Mucosa of gallbladder (tissue), 1 donor: ENCODE measurements at regions not wholly inside any gene's neighbourhood (a gene's known extent, or its start where the extent isn't known, plus 50 kb on each side); places are given as distances from the start of the nearest gene placed in this dataset.

Source experiments
- DNase-seq: peaks from one replicate; pipeline ENCODE4 v3.0.0-alpha.2; 2020; ENCODE audit warnings: low spot score
- donor health status: DM: no; HTN: no; CAD: no.

- DNase-seq = no peak
Measured at GRCh38 chr2:144082327-144082726, 437.6 kb downstream of the ZEB2 start.

DNA sequence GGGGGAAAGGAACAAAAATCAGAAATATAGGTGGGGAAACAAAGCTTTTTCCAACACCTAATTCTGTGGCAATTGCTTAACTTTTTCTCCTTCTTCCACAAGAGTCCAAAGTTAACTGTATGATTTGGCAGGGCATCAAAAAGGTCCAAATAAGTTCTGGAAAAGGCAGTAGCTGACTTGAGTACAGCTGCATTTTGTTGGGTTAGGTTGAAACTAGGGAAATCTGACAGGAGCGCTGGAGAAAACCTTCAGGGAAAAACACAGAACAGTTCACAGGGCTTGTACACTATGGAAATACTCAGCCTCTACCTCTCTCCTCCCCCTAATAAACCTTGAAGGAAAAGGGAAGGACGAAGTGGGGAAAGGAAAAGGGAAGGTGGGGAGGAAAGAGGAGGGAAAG, 438.6 kb downstream of the ZEB2 start:
- DNase-seq = no peak

DNA sequence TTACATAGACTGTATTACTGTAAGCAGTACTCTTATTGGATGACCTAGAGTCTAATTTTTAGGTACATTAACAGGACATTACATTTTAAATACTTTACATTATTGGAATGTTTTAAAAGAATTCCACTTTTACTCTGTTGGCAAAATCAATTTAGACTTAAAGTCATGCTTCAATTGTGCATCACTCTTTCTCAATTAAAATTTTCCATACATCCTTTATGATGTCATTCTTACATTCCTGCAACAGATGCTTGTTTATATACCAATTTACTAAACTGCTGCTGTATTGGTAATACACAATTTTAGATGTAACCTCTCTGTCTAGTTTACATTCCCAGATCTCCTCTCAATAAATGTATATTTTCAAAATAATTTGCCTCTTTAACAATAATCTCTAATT, 440.1 kb downstream of the ZEB2 start:
- DNase-seq = no peak

DNA sequence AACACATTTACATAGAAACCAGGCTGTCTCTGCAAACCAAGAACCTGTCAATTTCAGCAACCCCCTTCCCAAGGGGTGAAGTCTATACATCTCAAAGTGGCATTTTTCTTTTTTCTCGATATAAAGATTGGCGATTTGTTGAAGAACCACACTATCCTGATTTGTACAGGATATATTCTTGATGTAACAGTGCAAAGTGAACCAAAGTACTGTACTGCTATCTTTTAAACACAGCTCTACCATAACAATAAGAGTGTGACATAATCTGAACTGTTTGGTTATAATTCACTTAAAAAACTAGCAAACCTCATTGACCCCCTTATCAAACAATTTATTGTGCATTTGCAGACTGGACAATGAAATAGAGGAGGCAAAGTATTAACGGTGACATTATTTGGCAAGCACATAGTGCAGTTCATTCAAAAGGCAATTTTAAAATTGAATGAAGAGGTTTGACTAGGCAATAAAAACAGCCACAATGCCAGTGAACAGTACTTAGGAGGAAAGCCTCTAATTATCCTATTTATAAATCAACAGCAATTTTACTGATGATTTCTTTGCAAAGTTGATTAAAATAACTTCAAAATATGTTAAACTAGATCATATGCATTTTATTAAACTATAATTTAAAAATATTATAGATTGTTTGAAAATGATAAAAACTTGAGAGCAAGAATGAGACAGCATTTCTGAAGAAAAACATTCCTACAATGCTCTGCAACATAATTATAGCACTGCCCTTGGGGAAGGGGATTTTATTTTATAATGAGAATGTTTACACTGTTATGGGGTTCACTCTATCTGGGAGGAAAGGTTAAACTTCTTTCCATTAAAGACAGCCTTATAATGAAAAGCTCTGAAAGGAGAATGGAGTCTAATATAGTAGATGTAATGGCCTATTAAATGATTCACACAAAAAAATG, 440.9 kb downstream of the ZEB2 start:
- DNase-seq = no peak

DNA sequence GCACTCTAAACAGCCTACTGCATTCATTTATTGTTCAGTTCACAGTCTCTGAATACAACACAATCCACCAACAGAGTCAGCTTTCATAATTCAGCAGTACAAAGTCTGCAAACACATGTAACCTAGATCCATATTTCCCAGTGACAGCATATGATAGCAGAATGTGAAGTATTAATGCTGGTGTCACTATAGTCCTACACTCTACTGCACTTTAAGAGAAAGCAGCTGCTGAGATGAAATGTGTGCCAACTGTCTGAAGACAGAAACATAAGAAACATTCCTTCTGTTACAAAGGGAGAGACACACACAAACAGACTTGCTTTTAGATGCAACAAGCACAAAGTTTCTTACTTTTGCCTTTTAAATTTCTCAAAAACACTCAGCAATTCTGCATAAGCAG, 441.8 kb downstream of the ZEB2 start:
- no peak for DNase-seq

GRCh38 chr2:144074450-144074849, 445.5 kb downstream of the ZEB2 start:
- no peak for DNase-seq

DNA sequence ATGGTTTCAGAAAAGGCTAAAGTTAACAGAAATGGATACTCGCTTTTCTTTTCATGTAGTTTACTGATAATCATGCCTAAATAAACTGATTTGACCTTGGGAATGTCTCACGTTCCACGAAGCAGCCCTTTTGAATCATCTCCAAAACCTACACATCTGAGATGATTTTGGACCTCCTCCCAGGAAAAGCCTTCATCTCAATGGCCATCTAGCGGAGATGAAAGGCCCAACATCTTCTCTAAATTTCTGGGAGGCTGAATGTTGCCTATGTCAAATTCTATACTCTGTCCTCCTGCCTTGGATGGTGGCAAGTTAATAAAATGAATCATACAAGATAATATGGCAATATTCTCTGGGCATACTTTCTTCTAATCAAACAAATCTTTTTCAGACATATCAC, 448.5 kb downstream of the ZEB2 start:
- DNase-seq = no peak

DNA sequence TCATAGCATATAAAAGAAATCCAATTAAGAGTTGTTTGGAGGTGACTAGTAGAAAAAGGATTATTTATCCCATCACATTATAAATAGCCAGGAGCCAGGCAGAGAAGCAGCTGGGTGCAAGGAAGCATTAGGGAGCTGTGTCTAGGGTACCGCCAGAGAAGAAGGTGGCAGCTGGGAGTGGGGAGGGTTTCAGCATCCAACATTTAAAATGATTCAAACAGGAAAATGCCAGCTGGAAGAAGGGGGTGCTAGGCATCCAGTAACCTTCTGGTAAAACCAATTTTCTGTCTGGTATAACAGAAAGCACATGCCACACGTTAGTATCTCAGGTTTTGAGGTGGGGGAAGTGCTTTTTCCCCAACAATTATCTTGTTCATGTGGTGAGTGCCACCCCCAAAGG, 452.4 kb downstream of the ZEB2 start:
- no peak for DNase-seq

DNA sequence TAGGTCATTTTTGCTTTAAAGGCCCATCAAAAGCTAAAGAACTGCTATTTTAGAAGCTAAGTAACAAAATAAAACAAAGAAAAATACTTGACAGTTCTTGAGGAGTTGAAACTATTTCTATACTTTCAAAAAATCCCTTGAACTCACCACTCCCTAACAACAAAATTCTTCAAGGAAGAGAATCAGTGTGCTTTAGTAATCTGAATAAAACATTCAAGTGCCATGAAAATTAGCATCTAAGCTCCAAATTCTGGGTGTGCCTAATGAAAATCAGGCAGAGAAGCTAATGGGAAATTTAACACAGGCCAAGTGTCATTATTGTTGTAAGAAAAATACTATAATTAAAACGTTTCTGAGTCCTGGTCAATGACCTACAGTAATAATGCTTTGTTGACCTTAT, 456.3 kb downstream of the ZEB2 start:
- DNase-seq = no peak

DNA sequence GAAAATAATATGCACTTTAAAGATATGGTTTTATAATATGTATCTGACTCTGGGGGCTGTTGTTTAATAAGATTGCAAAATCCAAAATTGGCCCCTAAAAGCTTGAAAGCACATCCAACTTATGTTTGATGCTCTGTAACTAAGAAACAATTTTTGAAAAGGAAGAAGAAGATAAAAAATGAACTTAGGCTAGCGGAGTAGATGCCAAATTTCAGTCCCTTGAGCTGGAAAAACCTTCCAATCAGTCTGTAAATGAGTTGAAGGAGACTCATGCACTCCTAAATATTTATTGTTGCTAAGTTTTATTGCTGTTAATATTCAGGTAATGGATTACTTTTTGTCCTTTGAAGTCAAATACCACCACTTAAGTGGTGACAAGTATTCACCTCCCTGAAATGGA, 465.0 kb downstream of the ZEB2 start:
- no peak for DNase-seq

DNA sequence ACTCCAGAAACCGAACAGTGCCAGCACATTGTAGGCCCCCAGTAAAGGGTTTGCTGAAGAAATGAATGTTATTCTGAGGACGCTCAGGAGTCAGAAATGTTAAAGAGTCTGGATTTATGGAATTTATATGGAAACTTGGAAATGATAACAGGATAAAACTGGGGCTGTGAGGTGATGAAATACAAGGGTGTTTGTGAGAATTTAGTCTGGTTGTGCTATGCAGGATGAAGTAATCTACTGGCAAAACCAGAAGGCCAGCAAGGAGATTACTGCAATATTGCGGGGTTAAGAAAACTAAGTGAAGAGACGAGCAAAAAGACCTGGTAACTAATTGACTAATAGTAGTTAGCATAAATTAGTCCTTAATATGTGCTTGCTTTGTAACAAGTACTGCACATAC, 467.8 kb downstream of the ZEB2 start:
- DNase-seq = no peak

- no peak for DNase-seq
Measured at GRCh38 chr2:144049137-144049536, 470.8 kb downstream of the ZEB2 start.

DNA sequence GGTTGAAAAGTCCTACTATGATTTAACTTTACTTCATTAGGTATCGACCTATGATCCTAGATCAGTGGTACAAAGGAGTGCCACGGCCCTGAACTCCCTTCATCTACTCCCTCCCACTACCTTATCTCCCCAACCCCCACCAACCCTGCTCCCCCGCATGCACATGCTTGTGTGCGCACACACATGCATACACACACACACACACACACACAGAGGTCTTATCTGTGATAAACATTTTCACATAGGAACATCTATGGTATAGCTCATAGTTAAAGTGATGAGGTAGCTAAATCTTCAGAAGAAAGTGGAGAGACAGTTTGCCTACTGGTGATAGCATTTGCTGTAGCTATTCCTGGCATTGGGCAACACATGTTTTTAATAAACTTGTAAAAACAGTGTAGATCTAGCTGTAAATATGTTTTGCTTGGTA, 471.3 kb downstream of the ZEB2 start:
- no peak for DNase-seq

DNA sequence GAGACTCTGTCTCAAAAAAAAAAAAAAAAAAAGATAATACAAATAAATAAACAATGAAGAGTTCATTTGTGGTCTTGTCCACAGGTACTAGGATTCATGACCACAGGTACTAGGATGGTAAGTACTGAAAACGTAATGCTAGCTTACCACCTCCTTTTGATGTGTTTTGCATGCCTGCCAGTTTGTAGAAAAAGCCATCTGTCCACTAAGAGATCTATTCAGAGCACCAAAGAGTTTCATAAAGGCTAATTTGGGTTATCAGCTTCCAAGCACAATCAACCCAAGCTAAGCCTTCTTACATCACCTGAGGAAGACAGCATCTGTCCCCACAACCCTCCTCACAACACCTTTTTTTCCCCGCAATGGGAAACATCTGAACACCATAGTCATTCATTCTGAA, 477.2 kb downstream of the ZEB2 start:
- no peak for DNase-seq

DNA sequence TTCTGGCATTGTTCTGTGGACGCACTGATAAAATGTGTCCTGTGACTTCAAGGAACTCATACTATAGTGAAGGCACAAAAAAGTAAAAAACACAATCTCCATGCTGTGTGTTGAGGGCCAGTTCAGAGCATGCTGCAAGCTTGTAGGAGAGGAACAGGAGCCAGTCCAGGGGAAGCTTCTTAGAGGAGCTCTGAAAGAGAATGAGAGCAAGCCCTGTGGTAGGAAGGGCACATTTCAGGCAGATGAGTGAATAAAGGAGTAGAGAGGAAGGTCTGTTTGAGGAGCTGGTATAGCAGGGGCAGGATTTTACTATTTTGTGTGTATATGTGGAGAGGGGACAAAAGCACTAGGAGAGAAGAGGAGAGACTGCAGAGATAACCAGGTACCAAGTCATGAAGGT, 478.3 kb downstream of the ZEB2 start:
- no peak for DNase-seq

- no peak for DNase-seq
Measured at GRCh38 chr2:144040834-144041233, 479.1 kb downstream of the ZEB2 start.

DNA sequence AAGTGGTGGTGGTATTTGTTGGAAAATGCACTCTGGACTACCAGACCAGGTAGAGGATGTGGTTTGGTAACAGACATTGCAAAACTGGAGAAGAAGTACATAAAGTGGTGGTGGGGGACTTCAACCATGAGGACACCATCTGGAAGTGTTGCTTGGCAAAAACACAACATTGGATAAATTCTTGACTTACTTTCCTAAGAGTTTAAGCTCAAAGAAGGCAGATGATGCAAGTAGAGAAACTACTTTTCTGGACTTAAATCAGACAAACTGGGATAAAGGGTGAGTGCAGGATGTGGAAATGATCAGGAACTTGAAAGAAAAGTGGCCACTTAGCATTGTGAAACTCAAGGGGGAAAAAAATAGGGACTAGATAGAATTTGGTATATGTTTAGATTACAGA, 487.4 kb downstream of the ZEB2 start:
- DNase-seq = no peak

DNA sequence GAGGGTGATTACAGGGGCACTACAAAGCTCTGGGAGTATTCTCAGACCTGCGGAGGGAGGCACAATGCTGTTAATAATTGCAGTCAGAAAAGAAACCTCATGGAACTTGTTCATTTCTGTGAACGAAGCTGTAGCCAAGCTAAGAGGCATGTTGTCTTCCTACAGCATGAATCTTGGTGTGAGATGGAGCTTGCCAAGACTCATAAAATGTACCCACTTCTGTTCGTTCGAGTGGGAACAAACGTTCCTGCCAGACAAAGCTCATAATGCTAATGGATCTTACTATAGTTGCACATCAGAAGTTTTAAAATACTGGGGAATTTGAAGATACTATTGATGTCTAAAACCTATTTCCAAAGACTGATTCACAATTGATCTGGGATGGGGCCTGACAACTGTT, 489.1 kb downstream of the ZEB2 start:
- DNase-seq = no peak

DNA sequence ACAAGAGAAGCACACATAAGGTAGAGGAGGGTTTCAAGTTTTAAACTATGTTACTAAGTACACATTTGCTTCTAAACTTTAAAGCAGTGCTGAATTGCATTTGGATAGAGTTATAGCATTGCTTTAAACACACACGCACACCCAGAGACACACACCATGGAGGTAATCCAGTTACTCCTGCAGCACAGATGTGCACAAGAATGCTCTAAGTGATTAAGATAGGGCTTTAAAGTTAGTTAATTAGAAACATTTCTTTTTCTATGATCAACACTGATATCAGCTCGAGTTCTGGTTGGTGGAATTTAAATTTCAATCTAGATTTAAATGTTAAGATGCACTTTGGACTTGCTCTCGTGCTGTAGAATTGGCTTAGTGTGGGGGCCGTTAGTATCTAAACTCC, 492.3 kb downstream of the ZEB2 start:
- no peak for DNase-seq

DNA sequence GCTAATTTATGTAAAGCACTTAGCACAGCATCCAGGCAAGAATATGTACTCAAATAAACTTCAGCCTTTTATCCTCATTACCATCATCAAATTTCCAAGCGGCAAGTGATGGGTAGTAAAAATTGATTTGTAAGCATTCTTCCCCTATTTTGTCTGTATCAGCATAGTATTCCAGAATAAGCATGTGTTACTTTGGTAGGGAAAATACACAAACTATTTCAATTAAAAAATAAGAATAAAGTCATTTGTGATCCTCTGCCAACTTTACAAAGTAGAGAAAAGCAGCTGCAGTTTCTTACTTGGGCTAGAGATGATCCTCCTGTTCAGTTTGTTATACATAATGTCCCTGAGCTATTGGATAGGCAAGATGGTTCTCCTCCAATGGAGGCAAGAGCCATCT, 493.2 kb downstream of the ZEB2 start:
- DNase-seq = no peak

DNA sequence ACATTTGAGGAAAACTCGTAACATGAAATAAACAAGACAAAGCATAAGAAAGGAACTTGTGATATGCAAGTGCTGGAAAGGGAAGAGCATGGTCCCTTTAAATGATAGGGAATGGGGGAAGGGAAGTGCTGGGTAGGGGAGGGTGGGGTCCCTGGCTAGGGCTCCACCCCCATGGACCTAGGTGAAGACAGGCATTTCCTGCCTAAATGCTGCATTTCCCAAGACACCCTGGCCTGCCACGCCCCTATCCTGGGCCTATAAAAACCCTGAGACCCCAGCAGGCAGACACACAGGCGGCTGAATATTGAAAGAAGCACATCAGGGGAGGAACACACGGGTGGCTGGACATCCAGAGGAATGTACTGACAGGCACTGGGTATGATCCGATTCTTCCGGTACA, 499.9 kb downstream of the ZEB2 start:
- no peak for DNase-seq

GRCh38 chr2:144015655-144016245, 504.2 kb downstream of the ZEB2 start:
- DNase-seq = no peak

DNA sequence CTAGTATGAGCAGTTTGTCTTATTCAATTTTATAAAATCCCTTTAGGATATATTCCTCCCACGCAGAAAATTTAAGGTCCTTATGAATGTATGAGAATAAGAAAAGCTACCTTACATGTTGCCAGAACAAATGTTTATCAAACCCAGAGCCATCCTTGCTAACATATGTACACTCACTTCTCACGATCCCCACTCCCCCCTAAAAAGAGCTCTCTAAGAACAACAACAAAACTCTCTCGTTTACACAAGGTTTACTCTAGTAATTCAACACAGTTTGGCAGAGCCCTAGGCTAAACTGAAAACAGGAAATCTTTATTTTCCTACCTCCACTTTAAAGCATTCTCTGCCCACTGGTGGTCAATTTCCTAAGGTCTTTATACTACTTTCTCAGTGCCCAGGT, 504.9 kb downstream of the ZEB2 start:
- no peak for DNase-seq

GRCh38 chr2:144014103-144014502, 505.8 kb downstream of the ZEB2 start:
- DNase-seq = no peak
